ENCODE measurements at regions not wholly inside any gene's neighbourhood (a gene's known extent, or its start where the extent isn't known, plus 50 kb on each side); places are given as distances from the start of the nearest gene placed in this dataset.

- no peaks in the 10 kb centered on the region for H3K4me1 ChIP-seq (ENCODE audit: insufficient read depth, low read length)
- peaks cover 0 to 2% (median 0%) of the 10 kb centered on the region in 8 donors for H3K9me3 Mint-ChIP-seq
- peaks cover 2 to 9% of the 10 kb centered on the region in 2 donors for H3K27me3 Mint-ChIP-seq
- no peak overlapping the region for H3K27ac ChIP-seq (ENCODE audit: low read depth, low read length)
- ChIA-PET POLR2A (ENCODE audit: partially characterized antibody) (no interaction called here), CTCF (ENCODE audit: partially characterized antibody) (no interaction called here)
- DNase-seq: no peak
- H3K27ac Mint-ChIP-seq: no peak overlapping the region
- no peak overlapping the region for H3K4me3 Mint-ChIP-seq
- H3K4me3 ChIP-seq (ENCODE audit: low read length in 2 of 2): no peak overlapping the region
- no peaks in the 10 kb centered on the region for H3K36me3 Mint-ChIP-seq
- intact Hi-C loops (cut with micrococcal nuclease): no loop called here
- no peaks in the 10 kb centered on the region for H3K9me3 ChIP-seq (ENCODE audit: control insufficient read depth in 1 of 2, low read length in 2 of 2)
- no peaks in the 10 kb centered on the region for H3K27me3 ChIP-seq (ENCODE audit: insufficient read depth, low read length)
- H3K4me1 Mint-ChIP-seq: no peaks in the 10 kb centered on the region
- H3K36me3 ChIP-seq (ENCODE audit: insufficient read depth, low read length): no peaks in the 10 kb centered on the region
Observed at GRCh38 chr19:5218963-5219530, 121.6 kb downstream of the PTPRS start.

GRCh38 chr19:5218255-5218855 lies 122.3 kb downstream of the PTPRS start:
- no peaks in the 10 kb centered on the region for H3K4me1 ChIP-seq (ENCODE audit: insufficient read depth, low read length)
- no peaks in the 10 kb centered on the region for H3K36me3 ChIP-seq (ENCODE audit: insufficient read depth, low read length)
- H3K9me3 ChIP-seq (ENCODE audit: control insufficient read depth in 1 of 2, low read length in 2 of 2): no peaks in the 10 kb centered on the region
- Mint-ChIP-seq H3K4me3 (no peak overlapping the region), H3K4me1 (no peaks in the 10 kb centered on the region), H3K36me3 (no peaks in the 10 kb centered on the region), H3K9me3 (peaks cover 0 to 2% (median 0%) of the 10 kb centered on the region in 8 donors), H3K27me3 (peaks cover 3 to 9% of the 10 kb centered on the region in 2 donors), H3K27ac (no peak overlapping the region)
- no peaks in the 10 kb centered on the region for H3K27me3 ChIP-seq (ENCODE audit: insufficient read depth, low read length)
- ChIA-PET CTCF (ENCODE audit: partially characterized antibody) (no interaction called here), POLR2A (ENCODE audit: partially characterized antibody) (no interaction called here)
- no peak for DNase-seq
- H3K27ac ChIP-seq (ENCODE audit: low read depth, low read length): no peak overlapping the region
- intact Hi-C loops (cut with micrococcal nuclease): no loop called here
- no peak overlapping the region for H3K4me3 ChIP-seq (ENCODE audit: low read length in 2 of 2)

GRCh38 chr19:5217171-5217570 lies 123.4 kb downstream of the PTPRS start:
- ChIA-PET POLR2A (ENCODE audit: partially characterized antibody) (no interaction called here), CTCF (ENCODE audit: partially characterized antibody) (no interaction called here)
- no peaks in the 10 kb centered on the region for H3K27me3 ChIP-seq (ENCODE audit: insufficient read depth, low read length)
- no peaks in the 10 kb centered on the region for H3K4me1 Mint-ChIP-seq
- no peak for DNase-seq
- H3K4me3 ChIP-seq (ENCODE audit: low read length in 2 of 2): no peak overlapping the region
- no peaks in the 10 kb centered on the region for H3K4me1 ChIP-seq (ENCODE audit: insufficient read depth, low read length)
- peaks cover 5 to 10% of the 10 kb centered on the region in 2 donors for H3K27me3 Mint-ChIP-seq
- no peak overlapping the region for H3K27ac ChIP-seq (ENCODE audit: low read depth, low read length)
- H3K9me3 ChIP-seq (ENCODE audit: control insufficient read depth in 1 of 2, low read length in 2 of 2): no peaks in the 10 kb centered on the region
- H3K27ac Mint-ChIP-seq: no peak overlapping the region
- intact Hi-C loops (cut with micrococcal nuclease): no loop called here
- H3K36me3 Mint-ChIP-seq: no peaks in the 10 kb centered on the region
- peaks cover 0 to 3% (median 0%) of the 10 kb centered on the region in 8 donors for H3K9me3 Mint-ChIP-seq
- H3K4me3 Mint-ChIP-seq: no peak overlapping the region
- no peaks in the 10 kb centered on the region for H3K36me3 ChIP-seq (ENCODE audit: insufficient read depth, low read length)

GRCh38 chr19:5216141-5216847 lies 124.3 kb downstream of the PTPRS start:
- Mint-ChIP-seq H3K27ac (no peak overlapping the region), H3K36me3 (no peaks in the 10 kb centered on the region), H3K4me1 (no peaks in the 10 kb centered on the region), H3K27me3 (peaks cover 5 to 10% of the 10 kb centered on the region in 2 donors), H3K9me3 (peaks cover 0 to 3% (median 0%) of the 10 kb centered on the region in 8 donors), H3K4me3 (no peak overlapping the region)
- intact Hi-C loops (cut with micrococcal nuclease): no loop called here
- no peaks in the 10 kb centered on the region for H3K9me3 ChIP-seq (ENCODE audit: control insufficient read depth in 1 of 2, low read length in 2 of 2)
- no peaks in the 10 kb centered on the region for H3K36me3 ChIP-seq (ENCODE audit: insufficient read depth, low read length)
- no peaks in the 10 kb centered on the region for H3K27me3 ChIP-seq (ENCODE audit: insufficient read depth, low read length)
- no peaks in the 10 kb centered on the region for H3K4me1 ChIP-seq (ENCODE audit: insufficient read depth, low read length)
- H3K4me3 ChIP-seq (ENCODE audit: low read length in 2 of 2): no peak overlapping the region
- H3K27ac ChIP-seq (ENCODE audit: low read depth, low read length): no peak overlapping the region
- DNase-seq: no peak
- CTCF ChIA-PET (ENCODE audit: partially characterized antibody): no interaction called here
- POLR2A ChIA-PET (ENCODE audit: partially characterized antibody): no interaction called here

GRCh38 chr19:5215431-5215830 lies 125.2 kb downstream of the PTPRS start:
- Histone ChIP-seq H3K9me3 (ENCODE audit: control insufficient read depth in 1 of 2, low read length in 2 of 2) (no peaks in the 10 kb centered on the region), H3K4me3 (ENCODE audit: low read length in 2 of 2) (no peak overlapping the region), H3K27me3 (ENCODE audit: insufficient read depth, low read length) (no peaks in the 10 kb centered on the region), H3K27ac (ENCODE audit: low read depth, low read length) (no peak overlapping the region), H3K36me3 (ENCODE audit: insufficient read depth, low read length) (no peaks in the 10 kb centered on the region), H3K4me1 (ENCODE audit: insufficient read depth, low read length) (no peaks in the 10 kb centered on the region)
- intact Hi-C loops (cut with micrococcal nuclease): no loop called here
- H3K4me1 Mint-ChIP-seq: no peaks in the 10 kb centered on the region
- no peak overlapping the region for H3K27ac Mint-ChIP-seq
- H3K27me3 Mint-ChIP-seq: peaks cover 5 to 8% of the 10 kb centered on the region in 2 donors
- CTCF ChIA-PET (ENCODE audit: partially characterized antibody): no interaction called here
- DNase-seq: no peak
- POLR2A ChIA-PET (ENCODE audit: partially characterized antibody): no interaction called here
- H3K9me3 Mint-ChIP-seq: peaks cover 0 to 7% (median 2%) of the 10 kb centered on the region in 8 donors
- H3K36me3 Mint-ChIP-seq: no peaks in the 10 kb centered on the region
- no peak overlapping the region for H3K4me3 Mint-ChIP-seq

- Histone ChIP-seq H3K4me1 (ENCODE audit: insufficient read depth, low read length) (no peaks in the 10 kb centered on the region), H3K4me3 (ENCODE audit: low read length in 2 of 2) (no peak overlapping the region), H3K27me3 (ENCODE audit: insufficient read depth, low read length) (no peaks in the 10 kb centered on the region), H3K27ac (ENCODE audit: low read depth, low read length) (no peak overlapping the region), H3K9me3 (ENCODE audit: control insufficient read depth in 1 of 2, low read length in 2 of 2) (no peaks in the 10 kb centered on the region), H3K36me3 (ENCODE audit: insufficient read depth, low read length) (no peaks in the 10 kb centered on the region)
- H3K27ac Mint-ChIP-seq: peak overlapping the region in 1 of 7 donors; percentile 30
- peaks cover 0 to 7% (median 2%) of the 10 kb centered on the region in 8 donors for H3K9me3 Mint-ChIP-seq
- CTCF ChIA-PET (ENCODE audit: partially characterized antibody): no interaction called here
- H3K36me3 Mint-ChIP-seq: no peaks in the 10 kb centered on the region
- intact Hi-C loops (cut with micrococcal nuclease): no loop called here
- H3K4me3 Mint-ChIP-seq: no peak overlapping the region
- H3K4me1 Mint-ChIP-seq: no peaks in the 10 kb centered on the region
- POLR2A ChIA-PET (ENCODE audit: partially characterized antibody): no interaction called here
- DNase-seq: no peak
- H3K27me3 Mint-ChIP-seq: peaks cover 5 to 6% of the 10 kb centered on the region in 2 donors
Observed at GRCh38 chr19:5214902-5215301, 125.7 kb downstream of the PTPRS start.

GRCh38 chr19:5214371-5214770 lies 126.2 kb downstream of the PTPRS start:
- no peak overlapping the region for H3K4me3 ChIP-seq (ENCODE audit: low read length in 2 of 2)
- H3K9me3 Mint-ChIP-seq: peaks cover 0 to 7% (median 2%) of the 10 kb centered on the region in 8 donors
- POLR2A ChIA-PET (ENCODE audit: partially characterized antibody): no interaction called here

More at GRCh38 chr19:5214371-5214770, 126.2 kb downstream of the PTPRS start:
- DNase-seq: no peak
- Mint-ChIP-seq H3K27me3 (peaks cover 2 to 5% of the 10 kb centered on the region in 2 donors), H3K36me3 (no peaks in the 10 kb centered on the region), H3K27ac (no peak overlapping the region), H3K4me3 (no peak overlapping the region), H3K4me1 (no peaks in the 10 kb centered on the region)
- CTCF ChIA-PET (ENCODE audit: partially characterized antibody): no interaction called here
- Histone ChIP-seq H3K4me1 (ENCODE audit: insufficient read depth, low read length) (no peaks in the 10 kb centered on the region), H3K27me3 (ENCODE audit: insufficient read depth, low read length) (no peaks in the 10 kb centered on the region), H3K27ac (ENCODE audit: low read depth, low read length) (no peak overlapping the region), H3K9me3 (ENCODE audit: control insufficient read depth in 1 of 2, low read length in 2 of 2) (no peaks in the 10 kb centered on the region), H3K36me3 (ENCODE audit: insufficient read depth, low read length) (no peaks in the 10 kb centered on the region)
- intact Hi-C loops (cut with micrococcal nuclease): no loop called here
